ENCODE measurements at regions not wholly inside any gene's neighbourhood (a gene's known extent, or its start where the extent isn't known, plus 50 kb on each side); places are given as distances from the start of the nearest gene placed in this dataset.

GRCh38 chr13:70864731-70865130, 756.5 kb upstream of the KLHL1 start:
- DNase-seq: no peak

GRCh38 chr13:70856711-70857110, 748.5 kb upstream of the KLHL1 start:
- no peak for DNase-seq

GRCh38 chr13:70856025-70856424, 747.8 kb upstream of the KLHL1 start:
- DNase-seq: no peak

- DNase-seq: no peak
Observed at GRCh38 chr13:70849222-70849621, 741.0 kb upstream of the KLHL1 start.

GRCh38 chr13:70844391-70845108, 736.3 kb upstream of the KLHL1 start:
- no peak for DNase-seq

- DNase-seq: no peak
Observed at GRCh38 chr13:70842062-70842644, 733.9 kb upstream of the KLHL1 start.

- no peak for DNase-seq
Observed at GRCh38 chr13:70841240-70842061, 733.2 kb upstream of the KLHL1 start.

GRCh38 chr13:70835371-70835770, 727.1 kb upstream of the KLHL1 start:
- DNase-seq: no peak

GRCh38 chr13:70829748-70830147, 721.5 kb upstream of the KLHL1 start:
- no peak for DNase-seq

GRCh38 chr13:70817576-70817975, 709.3 kb upstream of the KLHL1 start:
- no peak for DNase-seq

GRCh38 chr13:70816853-70817252, 708.6 kb upstream of the KLHL1 start:
- DNase-seq: no peak

GRCh38 chr13:70814684-70815083, 706.4 kb upstream of the KLHL1 start:
- no peak for DNase-seq

- no peak for DNase-seq
Observed at GRCh38 chr13:70812481-70812880, 704.2 kb upstream of the KLHL1 start.

GRCh38 chr13:70809588-70809987, 701.3 kb upstream of the KLHL1 start:
- no peak for DNase-seq

GRCh38 chr13:70798385-70798784, 690.1 kb upstream of the KLHL1 start:
- no peak for DNase-seq

- DNase-seq: no peak
Observed at GRCh38 chr13:70795484-70795883, 687.2 kb upstream of the KLHL1 start.

- no peak for DNase-seq
Observed at GRCh38 chr13:70792121-70792520, 683.9 kb upstream of the KLHL1 start.

- DNase-seq: no peak
Observed at GRCh38 chr13:70789751-70790150, 681.5 kb upstream of the KLHL1 start.

- no peak for DNase-seq
Observed at GRCh38 chr13:70788074-70788473, 679.8 kb upstream of the KLHL1 start.

- DNase-seq: no peak
Observed at GRCh38 chr13:70784207-70784989, 676.1 kb upstream of the KLHL1 start.

- no peak for DNase-seq
Observed at GRCh38 chr13:70769817-70770216, 661.6 kb upstream of the KLHL1 start.

- DNase-seq: no peak
Observed at GRCh38 chr13:70758932-70759331, 650.7 kb upstream of the KLHL1 start.

- DNase-seq: no peak
Observed at GRCh38 chr13:70756088-70756487, 647.8 kb upstream of the KLHL1 start.
